Stimulated activated naive CD8-positive, alpha-beta T cell treated with anti-CD3 and anti-CD28 coated beads, Interleukin-15, Interleukin-2, amounts not matched to agents 100 ng/mL and 50 ng/mL, for 24 hours (primary cell): ENCODE measurements at regions not wholly inside any gene's neighbourhood (a gene's known extent, or its start where the extent isn't known, plus 50 kb on each side); places are given as distances from the start of the nearest gene placed in this dataset.
"Not testable (repeated sequence)": the region's sequence is repeated elsewhere in the genome, so short reads cannot be mapped to it uniquely, and the experiment has no call there.

Experiments used
- H3K27ac Mint-ChIP-seq: one replicate; pipeline ENCODE4 v1.8.0; 2021; ENCODE audit warnings: mild to moderate bottlenecking, mixed read lengths
- H3K27me3 Mint-ChIP-seq: one replicate; pipeline ENCODE4 v1.8.0; 2021; ENCODE audit warnings: mixed read lengths
- H3K36me3 Mint-ChIP-seq: one replicate; pipeline ENCODE4 v1.8.0; 2021; ENCODE audit warnings: low read depth, mixed read lengths
- H3K4me1 Mint-ChIP-seq: one replicate; pipeline ENCODE4 v1.8.0; 2021; ENCODE audit warnings: low read depth, mixed read lengths
- H3K4me3 Mint-ChIP-seq: one replicate; pipeline ENCODE4 v1.8.0; 2021; ENCODE audit warnings: mild to moderate bottlenecking, mixed read lengths
- H3K9me3 Mint-ChIP-seq: one replicate; pipeline ENCODE4 v1.8.0; 2021; ENCODE audit warnings: mixed read lengths

DNA sequence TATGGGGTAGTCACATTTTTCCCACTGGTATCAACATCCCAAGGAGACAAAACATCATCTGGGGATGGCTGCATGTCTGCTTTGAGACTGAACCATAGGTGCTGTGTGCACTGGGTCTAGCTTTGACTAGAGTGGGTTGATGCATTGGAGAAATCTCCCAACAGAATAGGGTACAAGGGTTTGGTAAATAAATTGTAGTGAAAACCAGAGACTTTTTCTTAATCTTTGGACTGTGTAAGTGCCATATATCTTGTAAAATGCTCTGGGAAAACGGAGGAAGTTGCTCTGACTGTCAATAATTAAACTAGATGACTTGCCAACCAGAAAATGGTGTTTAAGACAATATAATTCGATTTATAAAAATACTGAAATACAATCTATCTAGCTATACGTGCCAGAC lies 1064.0 kb upstream of the SLIT2 start:
- H3K4me1 Mint-ChIP-seq: no peaks in the 10 kb centered on the region
- no peaks in the 10 kb centered on the region for H3K27me3 Mint-ChIP-seq

DNA sequence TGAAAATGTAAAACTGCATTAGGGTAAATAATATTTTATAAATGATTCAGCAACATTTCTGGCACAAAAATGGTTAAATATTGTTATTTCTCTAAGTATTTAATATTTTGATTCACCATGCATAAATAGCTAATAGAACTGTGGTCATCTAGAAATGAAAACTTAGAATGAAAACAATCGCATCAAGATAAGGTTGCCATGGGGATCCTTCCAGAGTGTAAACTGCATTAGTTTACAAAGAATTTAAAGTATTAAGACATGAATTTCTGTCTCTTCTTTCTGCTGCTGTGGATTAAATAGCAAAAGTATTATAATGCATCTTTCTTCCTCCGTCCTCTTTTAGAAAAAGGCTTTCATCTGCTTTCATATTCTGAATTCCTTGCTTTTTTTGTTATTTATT lies 1064.6 kb upstream of the SLIT2 start:
- H3K9me3 Mint-ChIP-seq: peaks cover 4% of the 10 kb centered on the region
- no peak overlapping the region for H3K27ac Mint-ChIP-seq
- H3K4me1 Mint-ChIP-seq: no peaks in the 10 kb centered on the region
- no peaks in the 10 kb centered on the region for H3K27me3 Mint-ChIP-seq
- H3K4me3 Mint-ChIP-seq: no peak overlapping the region
- H3K36me3 Mint-ChIP-seq: no peaks in the 10 kb centered on the region

More for the DNA sequence above, 1064.0 kb upstream of the SLIT2 start:
- no peak overlapping the region for H3K27ac Mint-ChIP-seq
- H3K9me3 Mint-ChIP-seq: peaks cover 4% of the 10 kb centered on the region
- no peaks in the 10 kb centered on the region for H3K36me3 Mint-ChIP-seq
- no peak overlapping the region for H3K4me3 Mint-ChIP-seq

DNA sequence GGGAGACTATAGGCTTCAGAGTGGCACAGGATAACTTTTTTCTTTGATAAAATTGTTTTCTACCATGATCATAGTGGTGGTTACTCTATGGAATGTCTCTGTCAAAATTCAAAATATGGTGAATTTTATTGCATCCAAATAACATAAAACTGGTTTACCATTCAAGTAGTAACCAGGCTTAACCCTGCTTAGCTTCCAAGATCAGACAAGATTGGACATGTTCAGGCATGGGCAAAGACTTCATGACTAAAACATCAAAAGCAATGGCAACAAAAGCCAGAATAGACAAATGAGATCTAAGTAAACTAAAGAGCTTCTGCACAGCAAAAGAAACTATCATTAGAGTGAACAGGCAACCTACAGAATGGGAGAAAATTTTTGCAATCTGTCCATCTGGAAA lies 1070.1 kb upstream of the SLIT2 start:
- H3K9me3 Mint-ChIP-seq: peaks cover 17% of the 10 kb centered on the region
- not testable (repeated sequence) for H3K36me3 Mint-ChIP-seq, H3K27ac Mint-ChIP-seq, H3K4me3 Mint-ChIP-seq, H3K4me1 Mint-ChIP-seq, H3K27me3 Mint-ChIP-seq

DNA sequence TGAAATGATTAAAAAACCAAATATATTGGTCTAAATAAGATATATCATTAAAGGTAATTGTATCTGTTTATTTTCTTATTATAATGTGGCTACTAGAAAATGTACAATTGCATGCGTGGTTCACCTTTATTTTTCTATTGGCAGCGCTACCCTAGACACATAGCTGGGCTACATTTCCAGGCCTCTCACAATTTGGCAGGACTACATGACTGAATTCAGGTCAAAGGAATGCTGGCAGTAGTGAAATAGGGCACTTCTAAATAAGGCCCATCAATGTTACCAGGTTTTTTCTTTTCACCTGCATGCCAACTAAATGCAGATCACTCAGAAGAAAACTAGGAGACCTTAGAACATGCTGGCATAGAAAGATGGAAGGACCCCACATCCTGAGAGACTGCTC lies 1072.9 kb upstream of the SLIT2 start:
- peaks cover 13% of the 10 kb centered on the region for H3K9me3 Mint-ChIP-seq
- no peak overlapping the region for H3K4me3 Mint-ChIP-seq
- H3K27ac Mint-ChIP-seq: no peak overlapping the region
- H3K4me1 Mint-ChIP-seq: no peaks in the 10 kb centered on the region
- H3K27me3 Mint-ChIP-seq: no peaks in the 10 kb centered on the region
- H3K36me3 Mint-ChIP-seq: no peaks in the 10 kb centered on the region

DNA sequence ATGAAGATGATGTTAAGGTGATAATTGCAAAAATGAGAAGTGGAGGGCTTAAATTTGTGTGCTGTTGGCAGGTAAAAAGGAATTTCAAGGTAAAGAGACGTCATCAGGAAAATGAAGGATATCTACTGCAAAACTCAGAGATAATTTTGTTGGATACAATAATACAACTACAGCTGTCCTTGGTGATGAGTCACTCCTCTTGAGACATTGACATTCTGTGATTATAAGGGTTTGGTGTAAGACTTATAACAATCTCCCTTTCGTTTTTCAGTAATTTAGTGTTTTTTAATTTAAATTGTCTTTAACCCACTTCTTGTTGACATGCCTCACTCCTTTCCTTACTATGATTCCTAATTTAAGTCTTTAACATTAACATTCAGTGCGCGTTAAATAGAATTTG lies 1074.1 kb upstream of the SLIT2 start:
- Mint-ChIP-seq H3K4me1 (no peaks in the 10 kb centered on the region), H3K4me3 (no peak overlapping the region), H3K9me3 (peaks cover 13% of the 10 kb centered on the region), H3K27ac (no peak overlapping the region), H3K36me3 (no peaks in the 10 kb centered on the region), H3K27me3 (no peaks in the 10 kb centered on the region)

DNA sequence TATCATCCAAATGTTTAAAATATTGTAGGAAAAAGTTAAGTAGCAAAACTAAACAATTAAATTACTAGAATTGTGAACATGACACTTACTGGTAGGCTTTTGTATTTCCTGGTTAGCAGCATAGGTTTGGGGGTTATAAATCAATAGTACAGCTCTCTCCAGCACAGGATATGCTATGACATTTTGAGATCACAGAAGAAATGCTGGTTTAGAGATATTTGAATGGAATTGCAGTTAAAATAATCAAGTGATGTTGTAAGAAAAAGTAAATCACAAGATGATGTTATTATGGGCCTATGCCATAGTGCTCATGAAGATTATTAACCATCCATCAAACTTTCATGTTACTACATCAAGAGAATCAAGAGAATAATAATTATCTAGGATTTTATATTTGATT lies 1079.9 kb upstream of the SLIT2 start:
- H3K9me3 Mint-ChIP-seq: peaks cover 5% of the 10 kb centered on the region
- H3K4me3 Mint-ChIP-seq: no peak overlapping the region
- no peaks in the 10 kb centered on the region for H3K4me1 Mint-ChIP-seq
- H3K27ac Mint-ChIP-seq: no peak overlapping the region
- H3K36me3 Mint-ChIP-seq: no peaks in the 10 kb centered on the region
- H3K27me3 Mint-ChIP-seq: no peaks in the 10 kb centered on the region

DNA sequence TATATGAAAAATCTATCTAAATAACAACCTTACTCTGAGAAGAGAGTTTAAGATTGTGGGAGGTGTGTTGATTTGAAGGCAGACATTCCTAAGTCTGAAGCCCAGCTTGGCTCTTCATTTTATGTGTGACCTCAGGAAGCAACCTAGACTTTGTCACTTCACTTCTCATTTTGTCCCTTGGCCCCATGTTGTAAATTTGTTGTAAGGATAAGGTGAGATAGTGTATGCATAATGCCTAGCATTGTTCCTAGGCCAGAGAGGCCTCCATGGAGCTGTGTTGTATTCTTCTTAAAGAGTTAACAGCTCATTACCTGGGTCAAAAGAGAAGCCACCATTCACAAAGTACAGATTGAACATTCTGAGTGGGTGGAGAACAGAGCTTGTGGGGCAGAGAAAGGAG lies 1084.4 kb upstream of the SLIT2 start:
- Mint-ChIP-seq H3K27me3 (no peaks in the 10 kb centered on the region), H3K27ac (no peak overlapping the region), H3K4me3 (no peak overlapping the region), H3K9me3 (peaks cover 7% of the 10 kb centered on the region), H3K4me1 (no peaks in the 10 kb centered on the region), H3K36me3 (no peaks in the 10 kb centered on the region)

DNA sequence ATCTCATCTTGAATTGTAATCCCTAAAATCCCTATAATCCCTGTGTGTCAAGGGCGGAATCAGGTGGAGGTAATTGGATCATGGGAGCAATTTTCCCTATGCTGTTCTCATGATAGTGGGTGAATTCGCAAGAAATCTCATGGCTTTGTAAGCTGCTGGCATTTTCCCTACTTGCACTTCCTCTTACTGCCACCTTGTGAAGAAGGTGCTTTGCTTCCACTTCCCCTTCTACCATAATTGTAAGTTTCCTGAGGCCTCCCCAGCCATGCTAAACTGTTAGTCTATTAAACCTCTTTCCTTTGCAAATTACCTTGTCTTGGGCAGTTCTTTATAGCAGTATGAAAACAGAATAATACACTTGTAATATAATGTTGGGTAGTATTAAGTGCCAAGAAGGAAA lies 1087.4 kb upstream of the SLIT2 start:
- Mint-ChIP-seq H3K4me3 (no peak overlapping the region), H3K27me3 (no peaks in the 10 kb centered on the region), H3K4me1 (no peaks in the 10 kb centered on the region), H3K9me3 (peaks cover 7% of the 10 kb centered on the region), H3K27ac (no peak overlapping the region), H3K36me3 (no peaks in the 10 kb centered on the region)

DNA sequence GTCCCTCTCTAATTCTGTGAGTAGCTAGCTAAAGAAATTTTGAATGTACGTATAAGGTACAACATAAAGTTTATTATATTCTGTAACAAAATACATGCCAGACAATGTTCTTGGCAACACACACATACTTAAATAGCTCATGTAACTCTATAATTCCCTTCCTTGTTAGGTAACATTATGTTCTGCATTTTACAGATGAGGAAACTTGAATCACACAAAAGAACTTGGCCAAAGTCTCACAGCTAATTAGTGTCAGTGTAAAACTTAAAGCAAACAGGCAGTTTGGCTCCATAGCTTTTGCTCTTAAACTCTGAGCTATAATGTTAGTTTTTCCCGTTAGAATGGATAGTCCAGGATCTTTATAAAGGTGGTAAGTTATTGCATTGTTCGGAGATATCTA lies 1091.8 kb upstream of the SLIT2 start:
- H3K9me3 Mint-ChIP-seq: peaks cover 23% of the 10 kb centered on the region
- H3K36me3 Mint-ChIP-seq: no peaks in the 10 kb centered on the region
- no peak overlapping the region for H3K4me3 Mint-ChIP-seq
- no peaks in the 10 kb centered on the region for H3K4me1 Mint-ChIP-seq
- no peak overlapping the region for H3K27ac Mint-ChIP-seq
- H3K27me3 Mint-ChIP-seq: no peaks in the 10 kb centered on the region

DNA sequence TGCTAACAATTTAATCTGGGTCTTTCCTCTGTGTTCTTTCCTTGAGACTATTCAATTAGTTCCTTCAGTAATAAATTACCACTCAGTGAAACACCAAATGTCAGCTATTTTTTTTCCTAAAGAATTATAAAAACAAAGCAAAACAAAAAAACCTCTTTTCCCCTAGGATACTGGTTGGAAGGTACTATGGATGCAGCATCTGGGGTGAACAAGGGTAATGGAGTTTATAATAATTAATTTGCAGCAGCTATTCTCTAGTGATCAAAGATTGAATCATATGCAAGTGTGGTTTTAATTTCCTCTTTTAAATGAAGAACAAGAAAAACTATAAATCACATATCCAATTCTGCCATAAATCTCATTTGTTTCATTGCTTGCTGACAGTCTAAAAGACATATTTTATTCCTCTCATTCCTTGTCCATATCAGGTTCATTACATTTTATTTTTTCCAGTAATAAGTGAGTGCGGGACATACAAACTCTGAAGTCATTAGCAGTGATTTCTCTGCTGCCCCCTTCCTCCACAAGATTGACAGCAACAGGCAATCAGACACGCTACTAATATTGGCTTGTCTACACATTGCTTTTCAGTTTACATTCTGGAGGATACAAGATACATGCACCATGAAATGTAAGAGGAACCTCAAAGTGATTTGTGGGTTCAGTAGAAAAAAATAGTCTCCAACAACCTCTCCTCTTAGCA lies 1093.4 kb upstream of the SLIT2 start:
- Mint-ChIP-seq H3K9me3 (peaks cover 25% of the 10 kb centered on the region), H3K4me3 (no peak overlapping the region), H3K36me3 (no peaks in the 10 kb centered on the region), H3K27me3 (no peaks in the 10 kb centered on the region), H3K27ac (no peak overlapping the region), H3K4me1 (no peaks in the 10 kb centered on the region)

DNA sequence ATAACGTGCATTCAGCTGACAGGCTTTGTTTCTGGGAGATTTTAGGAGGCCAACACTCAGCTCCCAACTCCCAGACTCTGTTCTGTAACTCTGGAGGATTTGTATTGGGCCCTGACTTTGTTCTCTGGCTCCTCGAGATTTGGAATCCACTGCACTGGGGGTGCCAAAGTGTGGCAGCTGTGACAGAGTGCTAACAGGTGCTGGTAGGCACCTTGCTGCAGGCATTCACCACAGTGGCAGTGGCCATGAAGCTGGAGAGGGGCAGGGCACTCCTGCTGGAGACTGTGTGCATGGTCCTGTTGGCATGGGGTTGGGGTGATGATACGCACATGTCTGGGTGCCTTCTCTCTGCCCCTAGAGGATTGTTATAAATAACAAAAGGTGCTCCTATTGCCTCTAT lies 1094.9 kb upstream of the SLIT2 start:
- H3K36me3 Mint-ChIP-seq: no peaks in the 10 kb centered on the region
- H3K27me3 Mint-ChIP-seq: no peaks in the 10 kb centered on the region
- no peak overlapping the region for H3K4me3 Mint-ChIP-seq
- no peak overlapping the region for H3K27ac Mint-ChIP-seq
- no peaks in the 10 kb centered on the region for H3K4me1 Mint-ChIP-seq
- peaks cover 25% of the 10 kb centered on the region for H3K9me3 Mint-ChIP-seq

DNA sequence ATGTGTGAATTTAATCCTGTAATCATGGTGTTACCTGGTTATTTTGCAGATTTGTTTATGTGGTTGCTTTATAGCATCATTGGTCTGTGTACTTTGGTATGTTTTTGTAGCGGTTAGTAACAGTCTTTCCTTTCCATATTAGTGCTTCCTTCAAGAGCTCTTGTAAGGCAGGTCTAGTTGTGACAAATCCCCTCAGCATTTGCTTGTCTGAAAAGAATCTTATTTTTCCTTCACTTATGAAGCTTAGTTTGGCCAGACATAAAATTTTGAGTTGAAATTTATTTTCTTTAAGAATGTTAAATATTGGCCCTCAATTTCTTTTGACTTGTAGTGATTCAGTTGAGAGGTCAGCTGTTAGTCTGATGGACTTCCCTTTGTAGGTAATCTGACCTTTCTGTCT lies 1096.1 kb upstream of the SLIT2 start:
- Mint-ChIP-seq H3K27ac (no peak overlapping the region), H3K4me1 (no peaks in the 10 kb centered on the region), H3K36me3 (no peaks in the 10 kb centered on the region), H3K27me3 (no peaks in the 10 kb centered on the region), H3K9me3 (peaks cover 25% of the 10 kb centered on the region), H3K4me3 (no peak overlapping the region)

DNA sequence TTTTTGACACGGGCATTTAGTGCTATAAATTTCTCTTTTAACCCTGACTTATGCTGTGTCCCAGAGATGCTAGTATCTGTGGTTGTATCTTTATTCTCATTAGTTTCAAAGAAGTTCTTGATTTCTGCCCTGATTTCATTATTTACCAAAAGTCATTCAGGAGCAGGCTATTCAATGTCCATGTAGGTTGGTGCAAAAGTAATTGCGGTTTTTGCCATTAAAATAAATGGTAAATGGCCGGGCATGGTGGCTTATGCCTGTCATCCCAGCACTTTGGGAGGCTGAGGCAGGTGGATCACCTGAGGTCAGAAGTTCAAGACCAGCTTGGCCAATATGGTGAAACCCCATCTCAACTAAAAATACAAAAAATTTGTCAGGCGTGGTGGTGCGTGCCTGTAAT lies 1097.4 kb upstream of the SLIT2 start:
- H3K4me3 Mint-ChIP-seq, H3K27ac Mint-ChIP-seq, H3K4me1 Mint-ChIP-seq, H3K27me3 Mint-ChIP-seq, H3K36me3 Mint-ChIP-seq: not testable (repeated sequence)
- peaks cover 25% of the 10 kb centered on the region for H3K9me3 Mint-ChIP-seq

DNA sequence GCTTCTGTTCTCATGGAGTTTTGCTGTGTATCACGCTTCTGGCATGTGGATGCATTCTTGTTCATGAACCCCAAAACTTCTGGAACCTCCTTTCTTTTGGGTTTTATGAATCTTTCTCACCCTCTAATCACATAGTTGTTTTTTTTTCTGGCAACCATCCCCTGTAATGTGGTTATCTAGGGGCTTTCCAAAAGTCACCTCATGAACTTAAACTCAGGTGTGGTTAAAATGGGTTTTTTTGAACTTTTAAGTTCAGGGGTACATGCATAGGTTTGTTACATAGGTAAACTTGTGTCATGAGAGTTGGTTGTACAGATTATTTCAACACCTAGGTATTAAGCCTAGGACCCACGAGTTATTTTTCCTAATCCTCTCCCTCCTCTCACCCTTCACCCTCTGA lies 1099.4 kb upstream of the SLIT2 start:
- Mint-ChIP-seq H3K4me1 (no peaks in the 10 kb centered on the region), H3K27me3 (no peaks in the 10 kb centered on the region), H3K27ac (no peak overlapping the region)

DNA sequence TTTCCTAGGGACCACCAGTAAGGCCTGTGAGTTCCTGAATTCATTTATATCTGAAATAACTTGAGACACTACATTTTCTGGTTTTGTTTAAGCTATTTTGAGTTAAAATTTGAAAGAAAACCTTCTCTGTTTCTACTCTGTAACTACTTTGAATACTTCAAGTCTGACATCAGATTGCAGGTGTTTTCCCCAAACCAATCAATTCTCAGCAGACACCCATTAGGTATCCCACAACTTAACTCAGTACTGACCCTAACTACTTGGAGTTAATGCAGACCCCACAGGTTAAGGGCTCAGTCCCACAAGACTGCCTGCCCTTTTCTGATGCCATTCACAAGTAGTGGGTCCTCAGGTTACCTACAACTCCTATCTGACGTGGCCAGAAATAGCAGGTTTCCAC lies 1100.0 kb upstream of the SLIT2 start:
- Mint-ChIP-seq H3K27ac (no peak overlapping the region), H3K27me3 (no peaks in the 10 kb centered on the region), H3K9me3 (peaks cover 14% of the 10 kb centered on the region), H3K4me3 (no peak overlapping the region), H3K4me1 (no peaks in the 10 kb centered on the region), H3K36me3 (no peaks in the 10 kb centered on the region)

More for the DNA sequence above, 1099.4 kb upstream of the SLIT2 start:
- Mint-ChIP-seq H3K9me3 (peaks cover 15% of the 10 kb centered on the region), H3K36me3 (no peaks in the 10 kb centered on the region), H3K4me3 (no peak overlapping the region)

DNA sequence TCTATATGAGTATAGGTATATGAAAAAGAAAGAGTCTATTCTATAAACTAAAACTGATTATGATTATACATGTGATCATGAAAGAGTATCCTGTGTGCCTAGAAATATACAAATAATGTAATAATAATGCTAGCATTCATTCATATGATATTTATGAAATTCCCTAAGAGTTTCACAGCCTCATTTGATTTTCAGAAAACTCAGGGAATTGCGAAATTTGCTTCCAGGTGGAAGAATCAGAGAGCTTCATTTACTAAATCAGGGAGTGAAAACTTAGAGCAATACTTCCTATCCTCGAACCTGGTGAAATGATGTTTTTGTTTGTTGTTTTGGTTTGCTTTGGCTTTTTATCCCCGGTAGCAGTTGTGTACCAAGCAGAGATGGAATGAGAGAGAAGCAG lies 1105.7 kb upstream of the SLIT2 start:
- no peaks in the 10 kb centered on the region for H3K4me1 Mint-ChIP-seq
- H3K4me3 Mint-ChIP-seq: no peak overlapping the region
- H3K27me3 Mint-ChIP-seq: no peaks in the 10 kb centered on the region
- H3K36me3 Mint-ChIP-seq: no peaks in the 10 kb centered on the region
- no peak overlapping the region for H3K27ac Mint-ChIP-seq
- peaks cover 8% of the 10 kb centered on the region for H3K9me3 Mint-ChIP-seq
